Prostate gland (tissue), 2 donors: ENCODE measurements at regions not wholly inside any gene's neighbourhood (a gene's known extent, or its start where the extent isn't known, plus 50 kb on each side); places are given as distances from the start of the nearest gene placed in this dataset.

Experiments
- DNase-seq: peaks from one replicate; pipeline ENCODE4 v3.0.0-alpha.2; 2019; ENCODE audit warnings: low spot score
- H3K27ac ChIP-seq, 2 donors: fragments of 200-600 bp; sonication (generic); 2 replicates each; pipeline ENCODE4 v1.5.1; 2017 to 2019
- H3K27me3 ChIP-seq: fragments of 200-600 bp; sonication (generic); replicated peaks from 2 replicates; pipeline ENCODE4 v1.5.1; 2019; ENCODE audit not compliant: insufficient read depth
- H3K36me3 ChIP-seq, 2 donors: fragments of 200-600 bp; sonication (generic); 1 replicate in 1 of 2; 2 replicates in 1 of 2; pipeline versions ENCODE4 v1.5.1 to v1.8.1; 2017 to 2019
- H3K4me1 ChIP-seq: fragments of 200-600 bp; sonication (generic); replicated peaks from 2 replicates; pipeline ENCODE4 v1.5.1; 2019
- H3K4me3 ChIP-seq, 2 donors: fragments of 200-600 bp; sonication (generic); 2 replicates each; pipeline ENCODE4 v1.5.1; 2017 to 2019
- H3K9me3 ChIP-seq: fragments of 200-600 bp; sonication (generic); 2 replicates; pipeline ENCODE4 v1.5.1; 2017
- CTCF ChIP-seq, 4 experiments: fragments of 200-600 bp in 2 of 4; fragments of 450-650 bp in 2 of 4; sonication (generic) in 2 of 4; IDR thresholded peaks; 1 replicate in 3 of 4; 2 replicates in 1 of 4; pipeline ENCODE4 v1.5.1; 2016 to 2019; ENCODE audit warnings: antibody characterized with exemption in 4 of 4, mild to moderate bottlenecking in 2 of 4, moderate library complexity in 2 of 4
- POLR2A ChIP-seq: fragments of 450-650 bp; IDR thresholded peaks from one replicate; pipeline ENCODE4 v1.6.1; 2016; ENCODE audit warnings: antibody characterized with exemption, mild to moderate bottlenecking
- POLR2AphosphoS5 ChIP-seq: sonication (generic); formaldehyde crosslinking; IDR thresholded peaks from one replicate; pipeline ENCODE4 v1.6.1; 2017; ENCODE audit warnings: antibody characterized with exemption
- WGBS: methylation state at CpG from one replicate; pipeline ENCODE4 v1.1.5; 2018; 5-methylcytosine and 5-hydroxymethylcytosine counted together
- intact Hi-C: fragments of 100-400 bp; cut with DNase I; formaldehyde crosslinking; loops from one replicate; pipeline ENCODE4 v1.14.2; 2022

GRCh38 chr21:20760221-20760620, 238.0 kb upstream of the NCAM2 start:
- intact Hi-C loops: no loop called here
- WGBS: 81% methylated on average over 2 of the region's 2 CpGs
- no peaks in the 10 kb centered on the region for H3K36me3 ChIP-seq
- H3K9me3 ChIP-seq: no peaks in the 10 kb centered on the region
- DNase-seq: no peak
- no peak for TF ChIP-seq CTCF (IDR thresholded peaks at IDR 0.05)
- TF ChIP-seq POLR2AphosphoS5: no peak
- TF ChIP-seq POLR2A: no peak
- no peaks in the 10 kb centered on the region for H3K27me3 ChIP-seq
- H3K4me1 ChIP-seq: no peaks in the 10 kb centered on the region
- no peak overlapping the region for H3K27ac ChIP-seq
- H3K4me3 ChIP-seq: no peak overlapping the region

- no peak for TF ChIP-seq CTCF (IDR thresholded peaks at IDR 0.05)
- TF ChIP-seq POLR2AphosphoS5: no peak
- Histone ChIP-seq H3K9me3 (no peaks in the 10 kb centered on the region), H3K4me1 (no peaks in the 10 kb centered on the region), H3K27me3 (no peaks in the 10 kb centered on the region), H3K4me3 (no peak overlapping the region), H3K27ac (no peak overlapping the region), H3K36me3 (no peaks in the 10 kb centered on the region)
- intact Hi-C loops: no loop called here
- no peak for DNase-seq
- 97% methylated on average over 1 of the region's 1 CpG for WGBS
Observed at GRCh38 chr21:20774737-20775136, 223.5 kb upstream of the NCAM2 start.

- intact Hi-C loops: no loop called here
- no peak for DNase-seq
- Histone ChIP-seq H3K36me3 (no peaks in the 10 kb centered on the region), H3K4me3 (no peak overlapping the region), H3K9me3 (no peaks in the 10 kb centered on the region), H3K4me1 (no peaks in the 10 kb centered on the region), H3K27ac (no peak overlapping the region), H3K27me3 (no peaks in the 10 kb centered on the region)
- TF ChIP-seq POLR2A (no peak), CTCF (IDR thresholded peaks at IDR 0.05) (no peak), POLR2AphosphoS5 (no peak)
- 64% methylated on average over 2 of the region's 2 CpGs for WGBS
Observed at GRCh38 chr21:20779321-20779720, 218.9 kb upstream of the NCAM2 start.

- Histone ChIP-seq H3K4me1 (no peaks in the 10 kb centered on the region), H3K27ac (no peak overlapping the region), H3K36me3 (no peaks in the 10 kb centered on the region), H3K4me3 (no peak overlapping the region), H3K27me3 (no peaks in the 10 kb centered on the region), H3K9me3 (no peaks in the 10 kb centered on the region)
- no peak for TF ChIP-seq POLR2AphosphoS5
- no peak for TF ChIP-seq POLR2A
- no peak for TF ChIP-seq CTCF (IDR thresholded peaks at IDR 0.05)
- 91% methylated on average over 5 of the region's 5 CpGs for WGBS
- no peak for DNase-seq
- intact Hi-C loops: no loop called here
Observed at GRCh38 chr21:20783611-20784010, 214.6 kb upstream of the NCAM2 start.

- H3K9me3 ChIP-seq: no peaks in the 10 kb centered on the region
- no peak for DNase-seq
- no peak overlapping the region for H3K27ac ChIP-seq
- H3K36me3 ChIP-seq: no peaks in the 10 kb centered on the region
- no peak overlapping the region for H3K4me3 ChIP-seq
- H3K4me1 ChIP-seq: no peaks in the 10 kb centered on the region
- intact Hi-C loops: no loop called here
- 28% methylated on average over 2 of the region's 2 CpGs for WGBS
- TF ChIP-seq CTCF (IDR thresholded peaks at IDR 0.05) (no peak), POLR2A (no peak), POLR2AphosphoS5 (no peak)
- H3K27me3 ChIP-seq: no peaks in the 10 kb centered on the region
Observed at GRCh38 chr21:20789729-20790500, 208.3 kb upstream of the NCAM2 start.
